GM21423 (cell line): ENCODE measurements at regions not wholly inside any gene's neighbourhood (a gene's known extent, or its start where the extent isn't known, plus 50 kb on each side); places are given as distances from the start of the nearest gene placed in this dataset.
"Not testable (repeated sequence)": the region's sequence is repeated elsewhere in the genome, so short reads cannot be mapped to it uniquely, and the experiment has no call there.

Source experiments
- ATAC-seq: cut with Tn5 transposase; IDR thresholded peaks from one replicate; pipeline ENCODE4 v1.9.1; 2021; ENCODE audit warnings: mild to moderate bottlenecking, moderate library complexity; ENCODE audit not compliant: unreplicated experiment

DNA sequence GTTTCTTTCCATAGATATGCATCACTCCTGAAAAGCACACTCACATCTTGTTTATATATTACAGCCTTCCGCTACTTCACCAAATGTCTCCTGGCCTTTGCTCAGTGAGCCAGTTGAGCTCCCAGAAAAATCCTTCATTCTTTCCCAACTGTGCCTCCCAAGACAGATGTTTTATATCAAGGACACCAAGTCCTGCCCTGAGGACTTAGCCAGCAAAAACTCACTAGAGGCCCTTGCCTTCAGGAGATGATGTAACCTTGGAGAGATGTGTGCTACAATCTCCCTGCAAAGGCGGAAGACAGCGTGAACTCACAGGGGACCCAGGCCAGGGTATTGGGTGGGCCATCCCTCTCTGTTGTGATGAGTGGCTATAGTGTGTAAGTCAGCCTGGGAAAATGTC, 86.1 kb upstream of the CTAGE1 start:
- no peak for ATAC-seq

GRCh38 chr18:22504251-22505030, 86.7 kb upstream of the CTAGE1 start:
- no peak for ATAC-seq

GRCh38 chr18:22505141-22505591, 87.5 kb upstream of the CTAGE1 start:
- ATAC-seq: no peak

DNA sequence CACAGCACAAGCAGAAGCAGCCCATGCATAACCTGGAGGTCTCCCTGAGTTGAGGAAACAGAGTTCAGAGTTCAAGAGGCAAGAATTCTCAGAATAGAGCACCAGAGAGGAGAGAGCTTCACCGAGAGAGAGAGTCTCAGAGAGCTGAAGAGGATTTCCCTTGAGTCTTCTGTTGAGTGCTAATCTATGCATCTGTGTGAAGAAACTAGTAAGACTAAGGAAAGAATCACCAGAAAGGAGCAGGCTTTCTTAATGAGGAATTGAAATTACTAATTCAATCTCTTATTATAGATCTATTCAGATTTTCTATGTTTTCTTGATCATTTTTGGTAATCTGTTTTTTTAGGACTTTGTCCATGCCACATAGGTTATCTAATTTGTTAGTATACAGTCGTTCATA, 89.3 kb upstream of the CTAGE1 start:
- ATAC-seq: no peak

DNA sequence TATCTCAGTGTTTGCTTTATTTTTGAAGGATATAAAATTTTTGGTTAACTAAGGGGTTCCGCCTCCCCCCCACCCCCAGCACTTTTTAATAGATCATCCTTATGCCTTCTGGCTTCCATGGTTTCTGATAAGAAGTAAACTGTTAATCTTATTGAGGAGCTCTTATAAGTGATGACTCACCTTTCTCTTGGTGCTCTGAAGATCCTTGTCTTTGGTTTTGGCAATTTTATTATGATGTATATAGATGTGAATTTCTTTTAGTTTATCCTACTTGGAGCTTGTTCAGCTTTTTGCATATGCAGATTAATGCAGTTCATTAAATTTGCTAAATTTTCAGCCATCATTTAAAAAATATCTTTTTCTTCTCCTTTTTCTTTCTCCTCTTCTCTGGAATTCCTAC, 91.7 kb upstream of the CTAGE1 start:
- no peak for ATAC-seq

- no peak for ATAC-seq
Observed at GRCh38 chr18:22510697-22511096, 93.0 kb upstream of the CTAGE1 start.

DNA sequence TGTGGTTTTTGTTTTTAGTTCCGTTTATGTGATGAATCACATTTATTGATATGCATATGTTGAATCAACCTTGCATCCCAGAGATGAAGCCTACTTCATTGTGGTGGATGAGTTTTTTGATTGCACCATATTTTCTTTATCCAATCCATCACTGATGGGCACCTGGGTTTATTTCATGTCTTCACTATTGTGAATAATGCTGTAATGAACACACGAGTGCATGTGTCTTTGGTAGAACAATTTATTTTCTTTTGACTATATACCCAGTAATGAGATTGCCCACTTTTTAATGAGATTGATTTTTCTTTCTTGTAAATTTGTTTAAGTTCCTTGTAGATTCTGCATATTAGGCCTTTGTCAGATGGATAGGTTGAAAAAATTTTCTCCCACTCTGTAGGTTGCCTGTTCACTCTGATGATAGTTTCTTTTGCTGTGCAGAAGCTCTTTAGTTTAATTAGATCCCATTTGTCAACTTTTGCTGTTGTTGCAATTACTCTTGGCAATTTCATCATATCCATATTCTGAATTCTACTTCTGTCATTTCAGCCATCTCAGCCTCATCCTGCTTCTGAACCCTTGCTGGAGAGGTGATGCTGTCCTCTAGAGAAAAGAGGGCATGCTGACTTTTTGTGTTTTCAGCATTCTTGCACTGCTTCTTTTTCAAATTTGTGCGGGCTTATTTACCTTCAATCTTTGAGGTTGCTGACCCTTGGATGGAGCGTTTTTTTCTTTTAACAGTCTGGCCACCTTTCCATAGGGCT, 96.2 kb upstream of the CTAGE1 start:
- ATAC-seq: no peak

DNA sequence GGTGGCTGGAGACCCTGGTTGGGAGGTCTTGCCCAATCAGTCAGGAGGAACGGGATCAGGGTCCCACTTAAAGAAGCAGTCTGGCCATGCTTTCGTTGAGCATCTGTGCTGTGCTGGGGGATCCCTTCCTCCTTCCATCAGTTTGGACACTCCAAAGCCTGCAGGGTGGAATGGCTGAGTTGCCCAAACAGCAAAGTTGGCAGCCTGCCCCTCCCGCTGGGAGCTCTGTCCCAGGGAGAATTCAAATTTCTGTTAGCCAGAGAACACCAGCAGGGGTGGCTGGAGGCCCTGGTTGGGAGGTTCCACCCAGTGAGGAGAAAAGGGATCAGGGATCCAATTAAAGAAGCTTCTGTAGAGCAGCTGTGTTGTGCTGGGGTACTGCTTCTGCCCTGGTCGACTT, 96.9 kb upstream of the CTAGE1 start:
- ATAC-seq: no peak

- no peak for ATAC-seq
Observed at GRCh38 chr18:22515250-22515649, 97.5 kb upstream of the CTAGE1 start.

GRCh38 chr18:22517356-22517755, 99.6 kb upstream of the CTAGE1 start:
- no peak for ATAC-seq

DNA sequence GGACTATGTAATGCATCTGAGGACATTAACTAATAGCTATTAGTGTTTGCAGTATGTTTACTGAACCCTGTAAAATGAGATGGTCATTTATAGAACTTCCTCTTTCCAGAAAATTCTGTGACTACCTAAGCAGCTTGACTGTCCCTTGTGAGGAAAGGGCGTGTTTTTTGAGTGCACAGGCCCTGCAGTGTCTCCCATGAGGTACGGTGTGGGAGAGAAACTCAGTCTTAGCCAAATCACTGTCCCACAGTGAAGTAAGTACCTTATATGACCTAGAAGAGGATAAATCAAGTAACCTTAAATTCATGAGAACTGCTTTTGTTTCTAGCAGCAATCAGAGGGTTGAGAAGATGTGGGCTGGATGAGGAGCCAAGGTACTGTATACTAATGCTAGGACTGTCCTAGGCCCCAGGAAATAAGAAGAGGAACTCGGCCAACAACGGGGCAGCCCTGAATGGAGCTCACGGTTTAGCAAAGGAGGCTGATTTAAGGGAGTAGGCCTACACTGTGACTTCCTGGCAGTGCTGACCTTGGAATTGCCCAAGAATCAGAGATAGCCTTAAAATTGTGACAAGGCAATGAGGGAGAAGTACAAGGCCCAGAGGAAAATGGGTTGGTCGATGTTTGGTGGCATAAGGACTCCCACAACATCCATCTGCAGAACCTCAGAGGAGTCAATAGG, 103.5 kb upstream of the CTAGE1 start:
- no peak for ATAC-seq

- no peak for ATAC-seq
Observed at GRCh38 chr18:22523481-22523880, 105.8 kb upstream of the CTAGE1 start.

GRCh38 chr18:22524783-22525182, 107.1 kb upstream of the CTAGE1 start:
- no peak for ATAC-seq

- ATAC-seq: no peak
Observed at GRCh38 chr18:22525313-22525712, 107.6 kb upstream of the CTAGE1 start.

DNA sequence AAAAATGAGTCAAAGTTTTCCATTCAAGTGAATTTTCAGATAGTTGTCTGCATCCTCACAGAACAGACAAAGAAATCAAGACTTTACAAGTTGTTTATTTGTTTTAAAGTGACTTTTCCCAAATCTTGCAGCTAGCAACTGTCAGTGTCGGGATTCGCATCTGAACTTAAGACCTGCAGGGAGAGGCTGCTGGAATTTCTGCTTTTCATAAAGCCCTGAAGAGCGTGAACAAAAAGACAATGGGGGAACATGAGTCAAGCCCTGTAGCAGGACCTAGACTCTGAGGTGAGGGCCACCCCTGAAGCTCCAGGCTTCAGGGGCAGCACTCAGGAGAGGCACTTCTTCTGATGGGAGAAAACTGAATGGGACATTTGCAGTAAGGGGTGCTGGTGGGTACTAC, 108.2 kb upstream of the CTAGE1 start:
- no peak for ATAC-seq

DNA sequence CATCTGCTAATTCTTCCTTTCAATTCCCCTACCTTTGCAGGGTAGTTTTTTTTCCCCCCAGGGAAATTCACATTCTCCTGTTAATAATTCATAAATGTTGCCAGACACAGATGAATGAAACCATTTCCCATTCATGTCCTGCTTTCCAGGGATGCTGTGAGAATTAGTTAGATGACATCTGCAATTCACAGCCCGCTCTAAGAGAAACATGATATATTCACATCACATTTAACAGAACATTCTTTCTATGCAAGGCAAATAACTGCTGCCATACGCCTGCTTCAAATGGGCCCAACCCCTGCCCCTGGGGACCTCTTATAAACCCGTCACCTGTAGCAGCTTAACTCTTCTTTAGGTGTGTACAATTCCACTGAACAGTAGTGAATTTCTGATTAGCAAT, 110.6 kb upstream of the CTAGE1 start:
- ATAC-seq: no peak

DNA sequence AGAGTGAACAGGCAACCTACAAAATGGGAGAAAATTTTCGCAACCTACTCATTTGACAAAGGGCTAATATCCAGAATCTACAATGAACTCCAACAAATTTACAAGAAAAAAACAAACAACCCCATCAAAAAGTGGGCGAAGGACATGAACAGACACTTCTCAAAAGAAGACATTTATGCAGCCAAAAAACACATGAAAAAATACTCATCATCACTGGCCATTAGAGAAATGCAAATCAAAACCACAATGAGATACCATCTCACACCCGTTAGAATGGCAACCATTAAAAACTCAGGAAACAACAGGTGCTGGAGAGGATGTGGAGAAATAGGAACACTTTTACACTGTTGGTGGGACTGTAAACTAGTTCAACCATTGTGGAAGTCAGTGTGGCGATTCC, 117.0 kb upstream of the CTAGE1 start:
- ATAC-seq: not testable (repeated sequence)

GRCh38 chr18:22536558-22536957, 118.8 kb upstream of the CTAGE1 start:
- ATAC-seq: no peak

DNA sequence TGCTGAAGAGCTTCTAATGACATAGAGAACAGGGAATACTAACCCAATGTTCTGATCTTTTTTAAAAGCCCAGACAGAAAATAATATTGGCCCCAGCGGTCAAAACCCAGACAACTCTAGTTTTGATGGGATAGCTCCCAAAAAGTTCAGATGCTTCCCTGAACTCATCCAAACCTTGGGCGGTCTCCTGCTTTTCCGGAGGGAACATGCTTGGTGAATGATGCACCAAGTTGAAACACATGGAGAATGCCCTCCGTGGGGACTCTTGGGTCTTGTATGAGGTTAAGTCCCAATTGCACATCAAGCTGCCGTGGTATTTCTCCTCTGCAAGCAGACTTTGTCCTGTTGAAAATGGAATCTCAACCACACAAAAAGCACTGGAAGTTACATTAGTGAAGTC, 120.7 kb upstream of the CTAGE1 start:
- ATAC-seq: no peak

- no peak for ATAC-seq
Observed at GRCh38 chr18:22539051-22539765, 121.5 kb upstream of the CTAGE1 start.

DNA sequence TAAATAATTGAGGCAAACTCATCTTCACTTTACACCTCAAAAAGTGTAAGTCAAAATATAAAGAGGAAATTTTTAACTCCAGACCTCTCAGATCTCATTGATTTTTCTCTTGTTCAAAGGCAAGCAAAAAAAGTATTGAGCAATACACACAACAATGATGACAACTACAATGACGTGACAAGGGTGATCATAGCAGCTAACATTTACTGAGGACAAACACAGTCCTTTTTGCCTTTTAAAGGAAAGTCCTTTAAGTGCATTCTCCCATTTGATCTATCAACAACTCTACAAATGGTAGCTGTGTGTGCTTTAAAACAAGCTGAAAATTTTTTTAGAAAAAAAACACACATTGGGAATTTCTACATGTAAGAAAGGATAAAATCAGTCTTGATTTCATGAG, 123.5 kb upstream of the CTAGE1 start:
- no peak for ATAC-seq
